ENCODE measurements at regions not wholly inside any gene's neighbourhood (a gene's known extent, or its start where the extent isn't known, plus 50 kb on each side); places are given as distances from the start of the nearest gene placed in this dataset.

GRCh38 chr3:89877230-89877629 lies 769.8 kb downstream of the EPHA3 start (continued):
- TF ChIP-seq CHD7 (IDR thresholded peaks at IDR 0.05; ENCODE audit: insufficient replicate concordance, low read length) (no peak), SIN3A (conservative IDR thresholded peaks at IDR 0.05 in 1 of 2, IDR thresholded peaks at IDR 0.05 in 1 of 2; ENCODE audit: low read depth in 1 of 2, low read length in 2 of 2) (no peak), CHD1 (IDR thresholded peaks at IDR 0.05; ENCODE audit: low read depth, low read length) (no peak), HDAC6 (IDR thresholded peaks at IDR 0.05; ENCODE audit: low read depth, low read length) (no peak), ATF2 (IDR thresholded peaks at IDR 0.05; ENCODE audit: low read length) (no peak), HDAC2 (IDR thresholded peaks at IDR 0.05; ENCODE audit: borderline replicate concordance in 1 of 2, low read depth in 2 of 2, low read length in 2 of 2) (no peak), FOSL1 (IDR thresholded peaks at IDR 0.05; ENCODE audit: insufficient read depth, low read depth, low read length) (no peak), KDM1A (IDR thresholded peaks at IDR 0.05; ENCODE audit: borderline replicate concordance, low read length) (no peak)
- TF ChIP-seq, protein P1, sequence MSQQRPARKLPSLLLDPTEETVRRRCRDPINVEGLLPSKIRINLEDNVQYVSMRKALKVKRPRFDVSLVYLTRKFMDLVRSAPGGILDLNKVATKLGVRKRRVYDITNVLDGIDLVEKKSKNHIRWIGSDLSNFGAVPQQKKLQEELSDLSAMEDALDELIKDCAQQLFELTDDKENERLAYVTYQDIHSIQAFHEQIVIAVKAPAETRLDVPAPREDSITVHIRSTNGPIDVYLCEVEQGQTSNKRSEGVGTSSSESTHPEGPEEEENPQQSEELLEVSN (IDR thresholded peaks at IDR 0.05) = no peak

Data from H1 (cell line).